GM23248 (cell line): ENCODE measurements at regions not wholly inside any gene's neighbourhood (a gene's known extent, or its start where the extent isn't known, plus 50 kb on each side); places are given as distances from the start of the nearest gene placed in this dataset.

Experiments used
- DNase-seq: peaks from one replicate; pipeline ENCODE4 v3.0.0-alpha.2; 2015
- H2AFZ ChIP-seq: fragments of 200-600 bp; sonication (generic); 2 replicates; pipeline ENCODE4 v1.6.1; 2016; ENCODE audit warnings: antibody characterized with exemption
- H3F3A ChIP-seq: fragments of 200-600 bp; sonication (generic); 2 replicates; pipeline ENCODE4 v1.6.1; 2016; ENCODE audit warnings: mild to moderate bottlenecking, antibody characterized with exemption, mixed run types; ENCODE audit not compliant: insufficient read depth
- H3K27ac ChIP-seq: fragments of 200-600 bp; sonication (generic); 2 replicates; pipeline ENCODE4 v1.5.1; 2016; ENCODE audit warnings: mild to moderate bottlenecking
- H3K27me3 ChIP-seq: fragments of 200-600 bp; sonication (generic); replicated peaks from 2 replicates; pipeline ENCODE4 v1.6.1; 2016; ENCODE audit warnings: mild to moderate bottlenecking; ENCODE audit not compliant: insufficient read depth
- H3K36me3 ChIP-seq: fragments of 200-600 bp; sonication (generic); 2 replicates; pipeline ENCODE4 v1.6.1; 2016; ENCODE audit warnings: low read depth, mild to moderate bottlenecking
- H3K4me1 ChIP-seq: fragments of 200-600 bp; sonication (generic); 2 replicates; pipeline ENCODE4 v1.6.1; 2016; ENCODE audit warnings: mild to moderate bottlenecking; ENCODE audit not compliant: insufficient read depth
- H3K4me2 ChIP-seq: fragments of 200-600 bp; sonication (generic); one replicate; pipeline ENCODE4 v1.6.1; 2016; ENCODE audit warnings: mild to moderate bottlenecking; ENCODE audit not compliant: unreplicated experiment
- H3K4me3 ChIP-seq: fragments of 200-600 bp; sonication (generic); 2 replicates; pipeline ENCODE4 v1.5.1; 2016; ENCODE audit warnings: mild to moderate bottlenecking
- H3K79me2 ChIP-seq: fragments of 200-600 bp; sonication (generic); 2 replicates; pipeline ENCODE4 v1.6.1; 2016; ENCODE audit warnings: mild to moderate bottlenecking; ENCODE audit not compliant: insufficient read depth
- H3K9ac ChIP-seq: fragments of 200-600 bp; sonication (generic); 2 replicates; pipeline ENCODE4 v1.6.1; 2016; ENCODE audit warnings: mild to moderate bottlenecking
- H3K9me2 ChIP-seq: fragments of 200-600 bp; sonication (generic); 2 replicates; pipeline ENCODE4 v1.6.1; 2016; ENCODE audit warnings: mixed run types, mild to moderate bottlenecking, moderate library complexity; ENCODE audit not compliant: insufficient read depth
- H3K9me3 ChIP-seq: fragments of 200-600 bp; sonication (generic); one replicate; pipeline ENCODE4 v1.6.1; 2017; ENCODE audit warnings: low read depth
- H4K20me1 ChIP-seq: fragments of 200-600 bp; sonication (generic); 2 replicates; pipeline ENCODE4 v1.6.0; 2016; ENCODE audit not compliant: insufficient read depth
- EZH2 ChIP-seq: fragments of 200-600 bp; sonication (generic); IDR thresholded peaks from 2 replicates; pipeline ENCODE4 v1.6.1; 2018; ENCODE audit warnings: antibody characterized with exemption, mild to moderate bottlenecking; ENCODE audit not compliant: insufficient read depth, poor library complexity, severe bottlenecking
- EZH2phosphoT487 ChIP-seq: fragments of 200-600 bp; sonication (generic); IDR thresholded peaks from 2 replicates; pipeline ENCODE4 v1.6.1; 2018; ENCODE audit warnings: antibody characterized with exemption, moderate library complexity, mild to moderate bottlenecking, low read depth; ENCODE audit not compliant: insufficient read depth
- WGBS, 2 experiments: methylation state at CpG; one replicate each; pipeline ENCODE4 v1.1.6; 2015 to 2017; ENCODE audit warnings: low lambda C conversion rate in 2 of 2, low coverage in 1 of 2; ENCODE audit errors: missing lambda C conversion rate in 2 of 2; 5-methylcytosine and 5-hydroxymethylcytosine counted together
- in situ Hi-C: fragments of 300-500 bp; cut with MboI; formaldehyde crosslinking; loops from 2 replicates; pipeline ENCODE4 v1.15.0; 2020

GRCh38 chr3:189512039-189512438, 119.2 kb upstream of the TP63 start:
- Histone ChIP-seq H3K79me2 (no peaks in the 10 kb centered on the region), H3K9me2 (no peaks in the 10 kb centered on the region), H3K4me2 (no peak overlapping the region), H3F3A (peaks cover 10% of the 10 kb centered on the region), H3K4me3 (no peak overlapping the region), H3K9ac (no peak overlapping the region), H3K4me1 (peaks cover 6% of the 10 kb centered on the region; the same call in 1 of the 2 replicates), H3K27ac (no peak overlapping the region), H3K27me3 (no peaks in the 10 kb centered on the region), H3K36me3 (no peaks in the 10 kb centered on the region), H3K9me3 (no peaks in the 10 kb centered on the region), H4K20me1 (no peaks in the 10 kb centered on the region), H2AFZ (no peak overlapping the region)
- no peak for TF ChIP-seq EZH2
- no peak for TF ChIP-seq EZH2phosphoT487
- no peak for DNase-seq
- 84 to 85% methylated on average over 1 of the region's 1 CpG for WGBS, 2 experiments
- in situ Hi-C loops, result no loop called here

- peaks cover 6% of the 10 kb centered on the region; the same call in 1 of the 2 replicates for H3K4me1 ChIP-seq
- H3K9me2 ChIP-seq, result no peaks in the 10 kb centered on the region
- no peak overlapping the region for H3K27ac ChIP-seq
- in situ Hi-C loops, result no loop called here
- no peaks in the 10 kb centered on the region for H3K27me3 ChIP-seq
- H3K36me3 ChIP-seq, result no peaks in the 10 kb centered on the region
- no peaks in the 10 kb centered on the region for H3K9me3 ChIP-seq
- no peak overlapping the region for H3K9ac ChIP-seq
- no peaks in the 10 kb centered on the region for H3K79me2 ChIP-seq
- no peak for TF ChIP-seq EZH2phosphoT487
- no peak for TF ChIP-seq EZH2
- no peak overlapping the region for H2AFZ ChIP-seq
- no peaks in the 10 kb centered on the region for H4K20me1 ChIP-seq
- DNase-seq, result no peak
- H3F3A ChIP-seq, result peaks cover 10% of the 10 kb centered on the region
- H3K4me2 ChIP-seq, result no peak overlapping the region
- H3K4me3 ChIP-seq, result no peak overlapping the region
Measured at GRCh38 chr3:189512821-189513220, 118.4 kb upstream of the TP63 start.

GRCh38 chr3:189513281-189514117, 117.7 kb upstream of the TP63 start:
- no peaks in the 10 kb centered on the region for H4K20me1 ChIP-seq
- H3K27me3 ChIP-seq, result no peaks in the 10 kb centered on the region
- no peak overlapping the region for H3K9ac ChIP-seq
- H3K9me2 ChIP-seq, result no peaks in the 10 kb centered on the region
- no peak for TF ChIP-seq EZH2phosphoT487
- no peak for TF ChIP-seq EZH2
- peaks cover 6% of the 10 kb centered on the region; the same call in 1 of the 2 replicates for H3K4me1 ChIP-seq
- peaks cover 10% of the 10 kb centered on the region for H3F3A ChIP-seq
- H3K4me3 ChIP-seq, result no peak overlapping the region
- in situ Hi-C loops, result no loop called here
- no peak overlapping the region for H3K4me2 ChIP-seq
- H3K36me3 ChIP-seq, result 0 out of 2 replicates have a peak, but pooled peaks cover under 1% of the 10 kb centered on the region
- no peak for DNase-seq
- H2AFZ ChIP-seq, result no peak overlapping the region
- no peak overlapping the region for H3K27ac ChIP-seq
- no peaks in the 10 kb centered on the region for H3K9me3 ChIP-seq
- no peaks in the 10 kb centered on the region for H3K79me2 ChIP-seq
- whole genome bisulfite sequencing, 2 experiments, result 71 to 72% methylated on average over 9 of the region's 9 CpGs

GRCh38 chr3:189516039-189516438, 115.2 kb upstream of the TP63 start:
- H2AFZ ChIP-seq, result peak overlapping the region; percentile 61
- no peak overlapping the region for H3K9ac ChIP-seq
- WGBS, 2 experiments, result 20 to 26% methylated on average over 3 of the region's 3 CpGs
- no peaks in the 10 kb centered on the region for H3K9me3 ChIP-seq
- H3K27me3 ChIP-seq, result no peaks in the 10 kb centered on the region
- H3K27ac ChIP-seq, result no peak overlapping the region; the same call in 1 of the 2 replicates
- peak; percentile 64 for DNase-seq
- H3K4me3 ChIP-seq, result no peak overlapping the region
- peaks cover 10% of the 10 kb centered on the region for H3F3A ChIP-seq
- peaks cover 6% of the 10 kb centered on the region; the same call in 1 of the 2 replicates for H3K4me1 ChIP-seq
- no peak for TF ChIP-seq EZH2
- no peak for TF ChIP-seq EZH2phosphoT487
- 0 out of 2 replicates have a peak, but pooled peaks cover 4% of the 10 kb centered on the region for H3K36me3 ChIP-seq
- in situ Hi-C loops, result no loop called here
- no peaks in the 10 kb centered on the region for H4K20me1 ChIP-seq
- H3K9me2 ChIP-seq, result no peaks in the 10 kb centered on the region
- H3K4me2 ChIP-seq, result peak overlapping the region; percentile 24
- no peaks in the 10 kb centered on the region for H3K79me2 ChIP-seq
